ENCODE measurements at regions not wholly inside any gene's neighbourhood (a gene's known extent, or its start where the extent isn't known, plus 50 kb on each side); places are given as distances from the start of the nearest gene placed in this dataset.

GRCh38 chr3:20344400-20344959 is 158.5 kb upstream of the SGO1 start:
- TF ChIP-seq CTCF (conservative IDR thresholded peaks at IDR 0.05): no peak
- no peak for TF ChIP-seq ZFX (IDR thresholded peaks at IDR 0.05)

Data from C4-2B (cell line).